ENCODE measurements at regions not wholly inside any gene's neighbourhood (a gene's known extent, or its start where the extent isn't known, plus 50 kb on each side); places are given as distances from the start of the nearest gene placed in this dataset.

GRCh38 chr3:24578951-24579421 lies 84.3 kb upstream of the THRB start:
- RAD21 ChIA-PET (ENCODE audit: unreplicated experiment): no interaction called here
- in situ Hi-C loops (cut with MboI): no loop called here
- no peak overlapping the region for H3K9ac ChIP-seq (ENCODE audit: control insufficient read depth, insufficient read depth, low read length)
- 24% methylated on average over 4 of the region's 4 CpGs for WGBS (ENCODE audit: insufficient coverage, insufficient replicate concordance, low lambda C conversion rate, missing lambda C conversion rate)
- no peak overlapping the region for H3K4me3 ChIP-seq
- no peaks in the 10 kb centered on the region for H3K4me1 ChIP-seq (ENCODE audit: control insufficient read depth, insufficient read depth, low read length)
- DNase-seq (ENCODE audit: low read depth, low spot score) (no peak), FAIRE-seq (no peak), ATAC-seq (no peak)
- H3K27ac ChIP-seq (ENCODE audit: control insufficient read depth, insufficient read depth): no peak overlapping the region
- BruUV-seq (replicated peaks): no TSS peak
- no peak overlapping the region for H2AFZ ChIP-seq (ENCODE audit: control insufficient read depth, low read depth, low read length)
- POLR2A ChIA-PET: no interaction called here
- H3K9me3 ChIP-seq (replicated peaks; ENCODE audit: control insufficient read depth, insufficient read depth, low read length): no peaks in the 10 kb centered on the region
- intact Hi-C loops (cut with micrococcal nuclease; ENCODE audit: unreplicated experiment): no loop called here
- no peaks in the 10 kb centered on the region for H3K36me3 ChIP-seq (ENCODE audit: control insufficient read depth in 2 of 2, insufficient read depth in 2 of 2, low read length in 1 of 2)
- SMC1A ChIA-PET (ENCODE audit: uncharacterized antibody, unreplicated experiment): no interaction called here
- CTCF ChIA-PET: no interaction called here
- H3K4me2 ChIP-seq (ENCODE audit: control insufficient read depth, insufficient read depth): no peak overlapping the region
- TF ChIP-seq IRF3 (IDR thresholded peaks at IDR 0.05) (no peak), E2F4 (IDR thresholded peaks at IDR 0.05; ENCODE audit: low read depth, low read length) (no peak), RCOR1 (conservative IDR thresholded peaks at IDR 0.05; ENCODE audit: low read depth, low read length) (no peak), ZBED1 (IDR thresholded peaks at IDR 0.05; ENCODE audit: borderline replicate concordance) (no peak), TBL1XR1 (IDR thresholded peaks at IDR 0.05; ENCODE audit: low read depth, low read length) (no peak)
- no peaks in the 10 kb centered on the region for H3K27me3 ChIP-seq (replicated peaks in 1 of 2; ENCODE audit: control insufficient read depth in 2 of 2, insufficient read depth in 2 of 2, low read length in 1 of 2)
- no peaks in the 10 kb centered on the region for H3K79me2 ChIP-seq (ENCODE audit: control insufficient read depth, insufficient read depth, low read length)
- H4K20me1 ChIP-seq (ENCODE audit: control insufficient read depth, insufficient read depth): no peaks in the 10 kb centered on the region

Data from GM12878 (cell line).